ENCODE measurements at regions not wholly inside any gene's neighbourhood (a gene's known extent, or its start where the extent isn't known, plus 50 kb on each side); places are given as distances from the start of the nearest gene placed in this dataset.

DNA sequence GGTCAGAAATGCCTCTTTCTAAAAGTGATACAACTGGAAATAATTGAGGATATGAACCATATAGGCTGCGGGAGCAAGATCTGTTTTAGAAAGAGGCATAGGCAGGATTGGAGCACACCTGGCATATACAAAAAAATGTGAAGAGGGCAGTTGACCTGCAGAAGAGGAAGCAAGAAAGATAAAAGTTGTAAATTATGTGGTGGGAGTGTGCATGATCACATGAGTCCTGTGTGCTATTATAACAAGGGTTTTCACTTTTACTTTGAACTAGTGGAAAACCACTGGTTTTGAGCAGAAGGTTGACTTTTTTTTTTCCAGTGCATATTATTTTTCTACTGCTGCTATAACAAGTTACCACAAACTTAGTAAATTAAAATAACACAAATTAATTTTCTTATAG is 489.3 kb downstream of the ANXA1 start:
- Histone ChIP-seq H3K79me2 (ENCODE audit: control insufficient read depth, insufficient read depth, low read length) (no peaks in the 10 kb centered on the region), H2AFZ (ENCODE audit: insufficient read depth, low read depth, low read length, poor library complexity, severe bottlenecking) (no peak overlapping the region), H3K27me3 (replicated peaks in 1 of 4; ENCODE audit: control extremely low read depth in 1 of 4, control insufficient read depth in 3 of 4, insufficient read depth in 4 of 4, low read length in 3 of 4) (no peaks in the 10 kb centered on the region), H3K9me3 (ENCODE audit: control extremely low read depth in 1 of 3, control insufficient read depth in 2 of 3, insufficient read depth in 1 of 3, low read length in 2 of 3) (no peaks in the 10 kb centered on the region), H3K9ac (ENCODE audit: low read length) (no peak overlapping the region), H3K36me3 (replicated peaks in 1 of 2; ENCODE audit: control extremely low read depth in 1 of 2, control insufficient read depth in 1 of 2, extremely low read depth in 1 of 2, insufficient read depth in 2 of 2, low read length in 1 of 2) (no peaks in the 10 kb centered on the region), H3K4me3 (ENCODE audit: control extremely low read depth in 1 of 5, extremely low read depth in 1 of 5, insufficient read depth in 1 of 5, low read depth in 2 of 5, low read length in 4 of 5) (no peak overlapping the region), H3K27ac (ENCODE audit: low read length in 2 of 2) (no peak overlapping the region), H3K4me2 (replicated peaks; ENCODE audit: low read depth, low read length, poor library complexity, severe bottlenecking) (no peak overlapping the region), H3K4me1 (ENCODE audit: control insufficient read depth in 2 of 2, insufficient read depth in 2 of 2, low read length in 2 of 2) (no peaks in the 10 kb centered on the region), H4K20me1 (ENCODE audit: control insufficient read depth, insufficient read depth, low read length, poor library complexity, severe bottlenecking) (no peaks in the 10 kb centered on the region)
- POLR2A ChIA-PET, result no interaction called here
- 63% methylated on average over 1 of the region's 1 CpG for WGBS (ENCODE audit: insufficient coverage)
- TF ChIP-seq, protein P1, sequence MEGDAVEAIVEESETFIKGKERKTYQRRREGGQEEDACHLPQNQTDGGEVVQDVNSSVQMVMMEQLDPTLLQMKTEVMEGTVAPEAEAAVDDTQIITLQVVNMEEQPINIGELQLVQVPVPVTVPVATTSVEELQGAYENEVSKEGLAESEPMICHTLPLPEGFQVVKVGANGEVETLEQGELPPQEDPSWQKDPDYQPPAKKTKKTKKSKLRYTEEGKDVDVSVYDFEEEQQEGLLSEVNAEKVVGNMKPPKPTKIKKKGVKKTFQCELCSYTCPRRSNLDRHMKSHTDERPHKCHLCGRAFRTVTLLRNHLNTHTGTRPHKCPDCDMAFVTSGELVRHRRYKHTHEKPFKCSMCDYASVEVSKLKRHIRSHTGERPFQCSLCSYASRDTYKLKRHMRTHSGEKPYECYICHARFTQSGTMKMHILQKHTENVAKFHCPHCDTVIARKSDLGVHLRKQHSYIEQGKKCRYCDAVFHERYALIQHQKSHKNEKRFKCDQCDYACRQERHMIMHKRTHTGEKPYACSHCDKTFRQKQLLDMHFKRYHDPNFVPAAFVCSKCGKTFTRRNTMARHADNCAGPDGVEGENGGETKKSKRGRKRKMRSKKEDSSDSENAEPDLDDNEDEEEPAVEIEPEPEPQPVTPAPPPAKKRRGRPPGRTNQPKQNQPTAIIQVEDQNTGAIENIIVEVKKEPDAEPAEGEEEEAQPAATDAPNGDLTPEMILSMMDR (IDR thresholded peaks at IDR 0.05), result no peak
- TF ChIP-seq EZH2 (IDR thresholded peaks at IDR 0.05; ENCODE audit: borderline replicate concordance, insufficient read depth, low read depth, low read length, poor library complexity, severe bottlenecking), result no peak
- Mint-ChIP-seq H3K4me3 (no peak overlapping the region), H3K27ac (no peak overlapping the region), H3K4me1 (no peaks in the 10 kb centered on the region), H3K9me3 (ENCODE audit: insufficient read depth) (peaks cover 2% of the 10 kb centered on the region), H3K27me3 (no peaks in the 10 kb centered on the region)
- intact Hi-C loops (cut with micrococcal nuclease), result no loop called here
- CTCF ChIA-PET, result no interaction called here
- ATAC-seq (ENCODE audit: low read depth) (no peak), DNase-seq (no peak)

DNA sequence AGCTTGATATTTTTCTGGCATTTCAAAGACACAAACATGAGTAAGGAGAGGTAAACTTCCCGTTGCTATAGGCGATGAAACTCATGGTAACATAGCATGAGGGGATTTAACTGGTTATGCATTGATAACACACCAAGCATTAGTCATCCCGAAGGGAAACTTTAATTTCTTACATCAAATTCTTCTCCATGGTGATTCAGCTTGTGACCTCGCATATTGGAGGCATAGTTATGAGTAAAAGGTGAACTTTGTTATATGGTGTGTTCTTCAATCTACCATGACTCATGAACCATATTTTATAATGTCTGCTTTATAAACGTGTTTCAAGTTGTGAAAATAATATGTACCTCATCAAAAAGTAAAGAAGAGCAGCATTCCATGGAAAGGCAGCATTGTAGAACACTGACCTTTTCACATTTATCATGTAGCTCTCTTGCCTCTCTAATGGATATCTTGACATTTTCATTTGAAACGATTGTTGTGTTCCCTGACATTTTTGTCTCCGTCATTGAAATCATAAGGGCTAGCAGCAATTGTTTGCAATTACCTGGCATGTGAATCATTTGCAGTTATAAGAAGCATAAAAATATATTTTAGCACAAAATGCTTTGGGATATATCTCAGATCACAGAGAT is 491.8 kb downstream of the ANXA1 start:
- no peak overlapping the region for H3K27ac Mint-ChIP-seq
- ChIA-PET CTCF (interaction anchor here (1.2 kb wide), 1 partner anchor 9 kb away, joined by 3 read pairs; no protein-coding TSS in a partner anchor), POLR2A (no interaction called here)
- peaks cover 0 to 4% (median 0%) of the 10 kb centered on the region in 3 donors for H3K9me3 ChIP-seq (ENCODE audit: control extremely low read depth in 1 of 3, control insufficient read depth in 2 of 3, insufficient read depth in 1 of 3, low read length in 2 of 3)
- H4K20me1 ChIP-seq (ENCODE audit: control insufficient read depth, insufficient read depth, low read length, poor library complexity, severe bottlenecking), result no peaks in the 10 kb centered on the region
- no peak overlapping the region for H3K4me3 Mint-ChIP-seq
- WGBS (ENCODE audit: insufficient coverage), result 100% methylated on average over 1 of the region's 7 CpGs
- TF ChIP-seq EZH2 (IDR thresholded peaks at IDR 0.05; ENCODE audit: borderline replicate concordance, insufficient read depth, low read depth, low read length, poor library complexity, severe bottlenecking), result no peak
- TF ChIP-seq, protein P1 (IDR thresholded peaks at IDR 0.05), result no peak
- H3K27me3 ChIP-seq (replicated peaks in 1 of 4; ENCODE audit: control extremely low read depth in 1 of 4, control insufficient read depth in 3 of 4, insufficient read depth in 4 of 4, low read length in 3 of 4), result no peaks in the 10 kb centered on the region
- ATAC-seq (ENCODE audit: low read depth), result no peak
- no peaks in the 10 kb centered on the region for H3K27me3 Mint-ChIP-seq
- no peak for DNase-seq
- H2AFZ ChIP-seq (ENCODE audit: insufficient read depth, low read depth, low read length, poor library complexity, severe bottlenecking), result no peak overlapping the region
- H3K36me3 ChIP-seq (replicated peaks in 1 of 2; ENCODE audit: control extremely low read depth in 1 of 2, control insufficient read depth in 1 of 2, extremely low read depth in 1 of 2, insufficient read depth in 2 of 2, low read length in 1 of 2), result no peaks in the 10 kb centered on the region
- peaks cover 3% of the 10 kb centered on the region for H3K9me3 Mint-ChIP-seq (ENCODE audit: insufficient read depth)
- no peaks in the 10 kb centered on the region for H3K4me1 Mint-ChIP-seq
- no peaks in the 10 kb centered on the region for H3K79me2 ChIP-seq (ENCODE audit: control insufficient read depth, insufficient read depth, low read length)
- intact Hi-C loops (cut with micrococcal nuclease), result no loop called here
- H3K9ac ChIP-seq (ENCODE audit: low read length), result no peak overlapping the region
- no peak overlapping the region for H3K4me2 ChIP-seq (replicated peaks; ENCODE audit: low read depth, low read length, poor library complexity, severe bottlenecking)
- H3K4me1 ChIP-seq (ENCODE audit: control insufficient read depth in 2 of 2, insufficient read depth in 2 of 2, low read length in 2 of 2), result no peaks in the 10 kb centered on the region
- H3K27ac ChIP-seq (ENCODE audit: low read length in 2 of 2), result no peak overlapping the region
- no peak overlapping the region for H3K4me3 ChIP-seq (ENCODE audit: control extremely low read depth in 1 of 5, extremely low read depth in 1 of 5, insufficient read depth in 1 of 5, low read depth in 2 of 5, low read length in 4 of 5)
